ENCODE measurements at regions not wholly inside any gene's neighbourhood (a gene's known extent, or its start where the extent isn't known, plus 50 kb on each side); places are given as distances from the start of the nearest gene placed in this dataset.

DNA sequence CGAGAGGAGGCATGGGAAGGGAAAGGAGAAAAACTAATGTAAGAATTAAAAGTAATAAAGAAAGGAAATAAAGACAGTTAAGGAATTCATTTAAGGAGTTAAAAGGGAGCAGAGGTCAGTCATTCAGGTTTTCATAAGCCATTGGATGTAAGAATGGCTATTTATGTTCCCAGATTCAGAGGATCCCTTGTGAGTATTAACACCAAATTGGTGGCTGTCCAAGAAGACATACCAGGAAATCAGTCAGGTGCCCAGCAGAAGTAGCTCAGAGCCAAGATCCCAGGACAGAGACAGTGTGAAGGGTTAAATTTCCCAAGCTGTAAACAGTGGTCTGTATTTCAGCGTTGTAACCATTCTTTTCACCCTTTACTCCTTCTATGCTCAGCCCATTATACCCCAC lies 550.4 kb downstream of the BCL11A start:
- TF ChIP-seq, protein P1, sequence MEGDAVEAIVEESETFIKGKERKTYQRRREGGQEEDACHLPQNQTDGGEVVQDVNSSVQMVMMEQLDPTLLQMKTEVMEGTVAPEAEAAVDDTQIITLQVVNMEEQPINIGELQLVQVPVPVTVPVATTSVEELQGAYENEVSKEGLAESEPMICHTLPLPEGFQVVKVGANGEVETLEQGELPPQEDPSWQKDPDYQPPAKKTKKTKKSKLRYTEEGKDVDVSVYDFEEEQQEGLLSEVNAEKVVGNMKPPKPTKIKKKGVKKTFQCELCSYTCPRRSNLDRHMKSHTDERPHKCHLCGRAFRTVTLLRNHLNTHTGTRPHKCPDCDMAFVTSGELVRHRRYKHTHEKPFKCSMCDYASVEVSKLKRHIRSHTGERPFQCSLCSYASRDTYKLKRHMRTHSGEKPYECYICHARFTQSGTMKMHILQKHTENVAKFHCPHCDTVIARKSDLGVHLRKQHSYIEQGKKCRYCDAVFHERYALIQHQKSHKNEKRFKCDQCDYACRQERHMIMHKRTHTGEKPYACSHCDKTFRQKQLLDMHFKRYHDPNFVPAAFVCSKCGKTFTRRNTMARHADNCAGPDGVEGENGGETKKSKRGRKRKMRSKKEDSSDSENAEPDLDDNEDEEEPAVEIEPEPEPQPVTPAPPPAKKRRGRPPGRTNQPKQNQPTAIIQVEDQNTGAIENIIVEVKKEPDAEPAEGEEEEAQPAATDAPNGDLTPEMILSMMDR (IDR thresholded peaks at IDR 0.05) = no peak
- no peak for TF ChIP-seq POLR2A (IDR thresholded peaks at IDR 0.05)
